ENCODE measurements at regions not wholly inside any gene's neighbourhood (a gene's known extent, or its start where the extent isn't known, plus 50 kb on each side); places are given as distances from the start of the nearest gene placed in this dataset.

GRCh38 chr11:81253244-81253643 is 1480.4 kb downstream of the FAM181B start:
- H3K79me1 ChIP-seq (ENCODE audit: low read depth, low read length): no peaks in the 10 kb centered on the region
- H3K18ac ChIP-seq (ENCODE audit: low read length): no peak overlapping the region
- no peaks in the 10 kb centered on the region for H3K27me3 ChIP-seq (ENCODE audit: control insufficient read depth in 3 of 3, insufficient read depth in 3 of 3, low read depth in 1 of 3, low read length in 3 of 3)
- no peak overlapping the region for H3K23ac ChIP-seq (ENCODE audit: low read depth, low read length, poor library complexity)
- no peak overlapping the region for H3K4ac ChIP-seq (ENCODE audit: low read length)
- H4K8ac ChIP-seq (ENCODE audit: low read depth, low read length): no peak overlapping the region
- H2AFZ ChIP-seq (ENCODE audit: low read length): no peak overlapping the region
- H3K4me3 ChIP-seq (ENCODE audit: low read length in 2 of 2): no peak overlapping the region
- H3K4me2 ChIP-seq (ENCODE audit: insufficient read depth, low read length, poor library complexity, severe bottlenecking): no peak overlapping the region
- no peak overlapping the region for H2BK12ac ChIP-seq (ENCODE audit: low read length)
- no CpG with 5 or more reads among the region's 1 CpG for WGBS, 2 donors (ENCODE audit: extremely low coverage in 2 of 2, insufficient read length in 2 of 2, insufficient replicate concordance in 1 of 2)
- H3K4me1 ChIP-seq (ENCODE audit: control insufficient read depth in 2 of 2, insufficient read depth in 1 of 2, low read depth in 1 of 2, low read length in 2 of 2): no peaks in the 10 kb centered on the region
- H3K14ac ChIP-seq (ENCODE audit: low read length): no peak overlapping the region
- no peak overlapping the region for H2BK120ac ChIP-seq (ENCODE audit: low read depth, low read length)
- H3K27ac ChIP-seq (replicated peaks; ENCODE audit: low read length): no peak overlapping the region
- H2BK5ac ChIP-seq (ENCODE audit: low read length): no peak overlapping the region
- H3K9me3 ChIP-seq (replicated peaks in 1 of 2; ENCODE audit: control insufficient read depth in 2 of 2, insufficient read depth in 1 of 2, low read depth in 1 of 2, low read length in 2 of 2): no peaks in the 10 kb centered on the region
- no peak overlapping the region for H2BK15ac ChIP-seq (ENCODE audit: low read length)
- H3K36me3 ChIP-seq (replicated peaks in 1 of 2; ENCODE audit: control insufficient read depth in 2 of 2, insufficient read depth in 2 of 2, low read length in 2 of 2): no peaks in the 10 kb centered on the region
- H2AK5ac ChIP-seq (ENCODE audit: low read depth, low read length): no peak overlapping the region
- no peak for DNase-seq (ENCODE audit: low spot score)
- H3K9ac ChIP-seq (ENCODE audit: low read depth, low read length, poor library complexity): no peak overlapping the region
- H4K91ac ChIP-seq (ENCODE audit: low read depth, low read length, poor library complexity): no peak overlapping the region

- Histone ChIP-seq H2BK5ac (ENCODE audit: low read length) (no peak overlapping the region), H3K27ac (replicated peaks; ENCODE audit: low read length) (no peak overlapping the region), H2AK5ac (ENCODE audit: low read depth, low read length) (no peak overlapping the region), H3K23ac (ENCODE audit: low read depth, low read length, poor library complexity) (no peak overlapping the region), H2BK12ac (ENCODE audit: low read length) (no peak overlapping the region), H2BK15ac (ENCODE audit: low read length) (no peak overlapping the region), H3K14ac (ENCODE audit: low read length) (no peak overlapping the region), H3K36me3 (replicated peaks in 1 of 2; ENCODE audit: control insufficient read depth in 2 of 2, insufficient read depth in 2 of 2, low read length in 2 of 2) (no peaks in the 10 kb centered on the region), H3K27me3 (ENCODE audit: control insufficient read depth in 3 of 3, insufficient read depth in 3 of 3, low read depth in 1 of 3, low read length in 3 of 3) (no peaks in the 10 kb centered on the region), H3K4me3 (ENCODE audit: low read length in 2 of 2) (no peak overlapping the region), H3K18ac (ENCODE audit: low read length) (no peak overlapping the region), H4K8ac (ENCODE audit: low read depth, low read length) (no peak overlapping the region), H2AFZ (ENCODE audit: low read length) (no peak overlapping the region), H3K4me1 (ENCODE audit: control insufficient read depth in 2 of 2, insufficient read depth in 1 of 2, low read depth in 1 of 2, low read length in 2 of 2) (no peaks in the 10 kb centered on the region), H3K79me1 (ENCODE audit: low read depth, low read length) (no peaks in the 10 kb centered on the region), H3K9me3 (replicated peaks in 1 of 2; ENCODE audit: control insufficient read depth in 2 of 2, insufficient read depth in 1 of 2, low read depth in 1 of 2, low read length in 2 of 2) (no peaks in the 10 kb centered on the region), H3K4ac (ENCODE audit: low read length) (no peak overlapping the region), H2BK120ac (ENCODE audit: low read depth, low read length) (no peak overlapping the region), H3K4me2 (ENCODE audit: insufficient read depth, low read length, poor library complexity, severe bottlenecking) (no peak overlapping the region), H4K91ac (ENCODE audit: low read depth, low read length, poor library complexity) (no peak overlapping the region), H3K9ac (ENCODE audit: low read depth, low read length, poor library complexity) (no peak overlapping the region)
- DNase-seq (ENCODE audit: low spot score): no peak
- no CpG with 5 or more reads among the region's 3 CpGs for WGBS, 2 donors (ENCODE audit: extremely low coverage in 2 of 2, insufficient read length in 2 of 2, insufficient replicate concordance in 1 of 2)
Observed at GRCh38 chr11:81246941-81247340, 1486.7 kb downstream of the FAM181B start.

- Histone ChIP-seq H4K91ac (ENCODE audit: low read depth, low read length, poor library complexity) (no peak overlapping the region), H3K79me1 (ENCODE audit: low read depth, low read length) (no peaks in the 10 kb centered on the region), H3K36me3 (replicated peaks in 1 of 2; ENCODE audit: control insufficient read depth in 2 of 2, insufficient read depth in 2 of 2, low read length in 2 of 2) (no peaks in the 10 kb centered on the region), H3K27me3 (ENCODE audit: control insufficient read depth in 3 of 3, insufficient read depth in 3 of 3, low read depth in 1 of 3, low read length in 3 of 3) (no peaks in the 10 kb centered on the region), H2BK15ac (ENCODE audit: low read length) (no peak overlapping the region), H2AK5ac (ENCODE audit: low read depth, low read length) (no peak overlapping the region), H3K9me3 (replicated peaks in 1 of 2; ENCODE audit: control insufficient read depth in 2 of 2, insufficient read depth in 1 of 2, low read depth in 1 of 2, low read length in 2 of 2) (no peaks in the 10 kb centered on the region), H3K27ac (replicated peaks; ENCODE audit: low read length) (no peak overlapping the region), H3K4me3 (ENCODE audit: low read length in 2 of 2) (no peak overlapping the region), H2BK120ac (ENCODE audit: low read depth, low read length) (no peak overlapping the region), H2BK5ac (ENCODE audit: low read length) (no peak overlapping the region), H3K4ac (ENCODE audit: low read length) (no peak overlapping the region), H3K23ac (ENCODE audit: low read depth, low read length, poor library complexity) (no peak overlapping the region), H2AFZ (ENCODE audit: low read length) (no peak overlapping the region), H4K8ac (ENCODE audit: low read depth, low read length) (no peak overlapping the region), H3K18ac (ENCODE audit: low read length) (no peak overlapping the region), H3K4me1 (ENCODE audit: control insufficient read depth in 2 of 2, insufficient read depth in 1 of 2, low read depth in 1 of 2, low read length in 2 of 2) (no peaks in the 10 kb centered on the region), H3K4me2 (ENCODE audit: insufficient read depth, low read length, poor library complexity, severe bottlenecking) (no peak overlapping the region), H2BK12ac (ENCODE audit: low read length) (no peak overlapping the region), H3K14ac (ENCODE audit: low read length) (no peak overlapping the region), H3K9ac (ENCODE audit: low read depth, low read length, poor library complexity) (no peak overlapping the region)
- no CpG with 5 or more reads among the region's 3 CpGs for WGBS, 2 donors (ENCODE audit: extremely low coverage in 2 of 2, insufficient read length in 2 of 2, insufficient replicate concordance in 1 of 2)
- no peak for DNase-seq (ENCODE audit: low spot score)
Observed at GRCh38 chr11:81245791-81246190, 1487.9 kb downstream of the FAM181B start.

GRCh38 chr11:81241672-81242275 is 1491.9 kb downstream of the FAM181B start:
- H3K4me2 ChIP-seq (ENCODE audit: insufficient read depth, low read length, poor library complexity, severe bottlenecking): no peak overlapping the region
- H2AK5ac ChIP-seq (ENCODE audit: low read depth, low read length): no peak overlapping the region
- no peaks in the 10 kb centered on the region for H3K4me1 ChIP-seq (ENCODE audit: control insufficient read depth in 2 of 2, insufficient read depth in 1 of 2, low read depth in 1 of 2, low read length in 2 of 2)
- no CpG with 5 or more reads among the region's 5 CpGs for WGBS, 2 donors (ENCODE audit: extremely low coverage in 2 of 2, insufficient read length in 2 of 2, insufficient replicate concordance in 1 of 2)
- no peaks in the 10 kb centered on the region for H3K36me3 ChIP-seq (replicated peaks in 1 of 2; ENCODE audit: control insufficient read depth in 2 of 2, insufficient read depth in 2 of 2, low read length in 2 of 2)
- no peak overlapping the region for H3K23ac ChIP-seq (ENCODE audit: low read depth, low read length, poor library complexity)
- no peaks in the 10 kb centered on the region for H3K79me1 ChIP-seq (ENCODE audit: low read depth, low read length)
- H3K9me3 ChIP-seq (replicated peaks in 1 of 2; ENCODE audit: control insufficient read depth in 2 of 2, insufficient read depth in 1 of 2, low read depth in 1 of 2, low read length in 2 of 2): no peaks in the 10 kb centered on the region
- no peak for DNase-seq (ENCODE audit: low spot score)
- H3K27ac ChIP-seq (replicated peaks; ENCODE audit: low read length): no peak overlapping the region
- no peak overlapping the region for H3K18ac ChIP-seq (ENCODE audit: low read length)
- no peak overlapping the region for H4K91ac ChIP-seq (ENCODE audit: low read depth, low read length, poor library complexity)
- no peak overlapping the region for H2BK120ac ChIP-seq (ENCODE audit: low read depth, low read length)
- no peak overlapping the region for H3K9ac ChIP-seq (ENCODE audit: low read depth, low read length, poor library complexity)
- no peak overlapping the region for H2BK5ac ChIP-seq (ENCODE audit: low read length)
- H2BK15ac ChIP-seq (ENCODE audit: low read length): no peak overlapping the region
- no peak overlapping the region for H3K4me3 ChIP-seq (ENCODE audit: low read length in 2 of 2)
- no peak overlapping the region for H4K8ac ChIP-seq (ENCODE audit: low read depth, low read length)
- no peak overlapping the region for H2BK12ac ChIP-seq (ENCODE audit: low read length)
- H3K4ac ChIP-seq (ENCODE audit: low read length): no peak overlapping the region
- no peaks in the 10 kb centered on the region for H3K27me3 ChIP-seq (ENCODE audit: control insufficient read depth in 3 of 3, insufficient read depth in 3 of 3, low read depth in 1 of 3, low read length in 3 of 3)
- H3K14ac ChIP-seq (ENCODE audit: low read length): no peak overlapping the region
- no peak overlapping the region for H2AFZ ChIP-seq (ENCODE audit: low read length)
